PFSK-1 (cell line): ENCODE measurements at regions not wholly inside any gene's neighbourhood (a gene's known extent, or its start where the extent isn't known, plus 50 kb on each side); places are given as distances from the start of the nearest gene placed in this dataset.

ENCODE experiments used
- FOXP2 ChIP-seq: optimal IDR thresholded peaks from 2 replicates; pipeline ENCODE3; 2011; ENCODE audit warnings: borderline replicate concordance, control low read depth, inconsistent platforms; ENCODE audit not compliant: insufficient read depth; ENCODE audit errors: extremely low read length, extremely low read depth
- POLR2AphosphoS5 ChIP-seq: IDR thresholded peaks from 2 replicates; pipeline ENCODE4 v1.6.1; 2012; ENCODE audit warnings: low read depth, mild to moderate bottlenecking, control low read depth, low read length, moderate library complexity
- REST ChIP-seq, 2 experiments: IDR thresholded peaks; 2 replicates each; pipeline versions ENCODE4 v1.6.1 to v1.8.0; 2011 to 2012; ENCODE audit warnings: low read depth in 2 of 2, low read length in 2 of 2, control low read depth in 1 of 2, inconsistent platforms in 1 of 2, mild to moderate bottlenecking in 1 of 2, moderate library complexity in 1 of 2; ENCODE audit not compliant: insufficient read depth in 1 of 2
- SIN3A ChIP-seq: IDR thresholded peaks from 2 replicates; pipeline ENCODE4 v1.6.1; 2012; ENCODE audit warnings: mild to moderate bottlenecking, low read length, moderate library complexity, borderline replicate concordance; ENCODE audit not compliant: insufficient read depth
- TAF1 ChIP-seq: IDR thresholded peaks from 2 replicates; pipeline ENCODE4 v1.6.1; 2012; ENCODE audit warnings: low read length, control low read depth, borderline replicate concordance; ENCODE audit not compliant: insufficient read depth

- TF ChIP-seq SIN3A (no peak), TAF1 (no peak), REST (IDR thresholded peaks at IDR 0.05; ENCODE audit: insufficient read depth in 1 of 2, low read depth in 2 of 2, low read length in 2 of 2) (no peak)
These were observed 79.3 kb upstream of the ZNF618 start for GRCh38 chr9:113796646-113797426.

- TF ChIP-seq TAF1 (no peak), SIN3A (no peak), FOXP2 (no peak), REST (IDR thresholded peaks at IDR 0.05; ENCODE audit: insufficient read depth in 1 of 2, low read depth in 2 of 2, low read length in 2 of 2) (no peak), POLR2AphosphoS5 (no peak)
These were observed 77.8 kb upstream of the ZNF618 start for GRCh38 chr9:113798062-113799030.

- TF ChIP-seq TAF1 (no peak), FOXP2 (no peak), POLR2AphosphoS5 (no peak), REST (IDR thresholded peaks at IDR 0.05; ENCODE audit: insufficient read depth in 1 of 2, low read depth in 2 of 2, low read length in 2 of 2) (no peak), SIN3A (no peak)
These were observed 75.8 kb upstream of the ZNF618 start for GRCh38 chr9:113800276-113800675.

- TF ChIP-seq TAF1 (no peak), REST (IDR thresholded peaks at IDR 0.05; ENCODE audit: insufficient read depth in 1 of 2, low read depth in 2 of 2, low read length in 2 of 2) (no peak), POLR2AphosphoS5 (no peak), SIN3A (no peak), FOXP2 (no peak)
These were observed 72.1 kb upstream of the ZNF618 start for GRCh38 chr9:113803811-113804589.
